OCI-LY7 (cell line): ENCODE measurements at regions not wholly inside any gene's neighbourhood (a gene's known extent, or its start where the extent isn't known, plus 50 kb on each side); places are given as distances from the start of the nearest gene placed in this dataset.

ENCODE experiments used
- CTCF ChIP-seq: fragments of 200-600 bp; sonication (generic); conservative IDR thresholded peaks from 2 replicates; pipeline ENCODE4 v1.5.1; 2014; ENCODE audit warnings: mild to moderate bottlenecking, antibody characterized with exemption, low read length, moderate library complexity, mixed read lengths
- EZH2phosphoT487 ChIP-seq: fragments of 200-600 bp; sonication (generic); IDR thresholded peaks from 2 replicates; pipeline ENCODE4 v1.6.1; 2018; ENCODE audit warnings: low read depth, borderline replicate concordance, mild to moderate bottlenecking, mixed run types, antibody characterized with exemption, low read length, moderate library complexity, mixed read lengths

- no peak for TF ChIP-seq CTCF
- TF ChIP-seq EZH2phosphoT487: no peak
Measured at GRCh38 chr11:122199661-122200060, 83.6 kb upstream of the BLID start.
